Endothelial cell of umbilical vein (primary cell): ENCODE measurements at regions not wholly inside any gene's neighbourhood (a gene's known extent, or its start where the extent isn't known, plus 50 kb on each side); places are given as distances from the start of the nearest gene placed in this dataset.
"Not testable (repeated sequence)": the region's sequence is repeated elsewhere in the genome, so short reads cannot be mapped to it uniquely, and the experiment has no call there.

Experiments used
- CTCF ChIP-seq, 2 donors: IDR thresholded peaks; 1 replicate in 1 of 2; 2 replicates in 1 of 2; pipeline ENCODE4 v1.5.1; 2011; ENCODE audit warnings: low read length in 2 of 2, mild to moderate bottlenecking in 2 of 2, moderate library complexity in 2 of 2, control low read depth in 1 of 2, inconsistent platforms in 1 of 2, low read depth in 1 of 2; ENCODE audit not compliant: insufficient read depth in 1 of 2; ENCODE audit errors: extremely low read depth in 1 of 2
- EZH2 ChIP-seq: IDR thresholded peaks from 2 replicates; pipeline ENCODE4 v1.6.1; 2012; ENCODE audit warnings: borderline replicate concordance, low read depth, mild to moderate bottlenecking, moderate library complexity, low read length, inconsistent platforms; ENCODE audit not compliant: severe bottlenecking
- MAX ChIP-seq: IDR thresholded peaks from 2 replicates; pipeline ENCODE4 v1.6.1; 2011; ENCODE audit not compliant: insufficient read depth, insufficient read length

DNA sequence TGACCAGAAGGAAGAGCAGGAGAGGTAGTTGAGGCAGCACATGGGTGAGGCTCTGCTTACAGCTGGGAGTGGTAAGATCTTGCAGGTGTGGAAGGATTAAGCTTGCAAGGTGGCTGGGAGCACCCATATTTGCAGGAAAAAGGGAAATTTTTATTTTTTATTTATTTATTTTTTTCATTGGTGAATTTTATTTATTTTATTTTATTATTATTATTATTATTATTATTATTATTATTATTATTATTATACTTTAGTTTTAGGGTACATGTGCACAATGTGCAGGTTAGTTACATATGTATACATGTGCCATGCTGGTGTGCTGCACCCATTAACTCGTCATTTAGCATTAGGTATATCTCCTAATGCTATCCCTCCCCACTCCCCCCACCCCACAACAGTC, 297.4 kb upstream of the BOD1L1 start:
- TF ChIP-seq CTCF (IDR thresholded peaks at IDR 0.05; ENCODE audit: extremely low read depth in 1 of 2, insufficient read depth in 1 of 2, low read depth in 1 of 2, low read length in 2 of 2); EZH2; MAX: not testable (repeated sequence)
